Stimulated activated CD8-positive, alpha-beta memory T cell treated with anti-CD3 and anti-CD28 coated beads, Interleukin-12 subunit alpha, Interleukin-12 subunit beta, amount 100 ng/mL, for 24 hours (primary cell): ENCODE measurements at regions not wholly inside any gene's neighbourhood (a gene's known extent, or its start where the extent isn't known, plus 50 kb on each side); places are given as distances from the start of the nearest gene placed in this dataset.
"Not testable (repeated sequence)": the region's sequence is repeated elsewhere in the genome, so short reads cannot be mapped to it uniquely, and the experiment has no call there.

Source experiments
- DNase-seq: peaks from one replicate; pipeline ENCODE4 v3.0.0-alpha.2; 2020; ENCODE audit errors: extremely low read depth

- DNase-seq: no peak
Measured at GRCh38 chr6:147667082-147667481, 158.6 kb downstream of the SAMD5 start.

- no peak for DNase-seq
Measured at GRCh38 chr6:147674099-147674498, 165.6 kb downstream of the SAMD5 start.

- DNase-seq: no peak
Measured at GRCh38 chr6:147674794-147675193, 166.3 kb downstream of the SAMD5 start.

GRCh38 chr6:147675281-147675680 lies 166.8 kb downstream of the SAMD5 start:
- DNase-seq: no peak

GRCh38 chr6:147676495-147677199 lies 168.2 kb downstream of the SAMD5 start:
- no peak for DNase-seq

GRCh38 chr6:147677647-147678046 lies 169.2 kb downstream of the SAMD5 start:
- no peak for DNase-seq

GRCh38 chr6:147678253-147678652 lies 169.8 kb downstream of the SAMD5 start:
- DNase-seq: no peak

- no peak for DNase-seq
Measured at GRCh38 chr6:147684906-147685305, 176.4 kb downstream of the SAMD5 start.

GRCh38 chr6:147689398-147689797 lies 180.9 kb downstream of the SAMD5 start:
- no peak for DNase-seq

- no peak for DNase-seq
Measured at GRCh38 chr6:147691446-147691845, 183.0 kb downstream of the SAMD5 start.

- no peak for DNase-seq
Measured at GRCh38 chr6:147693181-147693580, 184.7 kb downstream of the SAMD5 start.

GRCh38 chr6:147694556-147694955 lies 186.1 kb downstream of the SAMD5 start:
- not testable (repeated sequence) for DNase-seq

GRCh38 chr6:147695819-147696218 lies 187.3 kb downstream of the SAMD5 start:
- DNase-seq: no peak

GRCh38 chr6:147699140-147699539 lies 190.7 kb downstream of the SAMD5 start:
- DNase-seq: no peak

- no peak for DNase-seq
Measured at GRCh38 chr6:147699637-147700036, 191.1 kb downstream of the SAMD5 start.

GRCh38 chr6:147700436-147701209 lies 192.1 kb downstream of the SAMD5 start:
- DNase-seq: no peak

- DNase-seq: no peak
Measured at GRCh38 chr6:147704691-147705090, 196.2 kb downstream of the SAMD5 start.

GRCh38 chr6:147707524-147707923 lies 199.0 kb downstream of the SAMD5 start:
- DNase-seq: no peak

- no peak for DNase-seq
Measured at GRCh38 chr6:147708170-147708569, 199.7 kb downstream of the SAMD5 start.

- DNase-seq: no peak
Measured at GRCh38 chr6:147709396-147710272, 201.1 kb downstream of the SAMD5 start.

GRCh38 chr6:147710890-147711289 lies 202.4 kb downstream of the SAMD5 start:
- no peak for DNase-seq

GRCh38 chr6:147711476-147711875 lies 203.0 kb downstream of the SAMD5 start:
- no peak for DNase-seq
